ENCODE measurements at regions not wholly inside any gene's neighbourhood (a gene's known extent, or its start where the extent isn't known, plus 50 kb on each side); places are given as distances from the start of the nearest gene placed in this dataset.

- no peak overlapping the region for H2AFZ ChIP-seq (ENCODE audit: low read depth, low read length)
- no peak overlapping the region for H3K4me3 ChIP-seq (ENCODE audit: insufficient read depth in 1 of 2, low read depth in 1 of 2, low read length in 2 of 2)
- no peaks in the 10 kb centered on the region for H3K4me1 ChIP-seq (ENCODE audit: control insufficient read depth, insufficient read depth, low read depth, low read length)
- no peak overlapping the region for H2BK5ac ChIP-seq (ENCODE audit: low read depth, low read length, poor library complexity, severe bottlenecking)
- H3K27ac ChIP-seq (ENCODE audit: low read length, poor library complexity, severe bottlenecking) = no peak overlapping the region
- H2BK120ac ChIP-seq (ENCODE audit: low read depth, low read length) = no peak overlapping the region
- no peak overlapping the region for H2BK12ac ChIP-seq (ENCODE audit: low read length in 2 of 2)
- no peak overlapping the region for H2AK5ac ChIP-seq (ENCODE audit: low read length, severe bottlenecking)
- H4K8ac ChIP-seq (ENCODE audit: low read length) = no peak overlapping the region
- WGBS = no CpG with 5 or more reads among the region's 3 CpGs
- H3K27me3 ChIP-seq (ENCODE audit: control insufficient read depth in 1 of 2, insufficient read depth in 1 of 2, low read length in 2 of 2) = no peaks in the 10 kb centered on the region
- H3K18ac ChIP-seq (ENCODE audit: low read depth in 1 of 2, low read length in 2 of 2) = no peak overlapping the region
- no peak overlapping the region for H3K4me2 ChIP-seq (ENCODE audit: low read length, poor library complexity, severe bottlenecking)
- no peak overlapping the region for H3K14ac ChIP-seq (ENCODE audit: low read length in 2 of 2)
- H4K91ac ChIP-seq (ENCODE audit: low read length) = no peak overlapping the region
- H3K9me3 ChIP-seq (ENCODE audit: control insufficient read depth, low read length) = no peaks in the 10 kb centered on the region
- H3K4ac ChIP-seq (ENCODE audit: low read depth in 1 of 2, low read length in 2 of 2) = no peak overlapping the region
- H2BK15ac ChIP-seq (ENCODE audit: low read depth, poor library complexity, severe bottlenecking) = no peak overlapping the region
- no peak overlapping the region for H3K23ac ChIP-seq (ENCODE audit: low read length in 2 of 2)
- H3K36me3 ChIP-seq (ENCODE audit: control insufficient read depth in 1 of 2, insufficient read depth in 2 of 2, low read depth in 1 of 2, low read length in 2 of 2) = no peaks in the 10 kb centered on the region
- DNase-seq = no peak
- H3K79me1 ChIP-seq (replicated peaks; ENCODE audit: low read length, poor library complexity, severe bottlenecking) = no peaks in the 10 kb centered on the region
- H3K9ac ChIP-seq (ENCODE audit: low read length) = no peak overlapping the region
Measured at GRCh38 chr13:70469077-70469476, 360.8 kb upstream of the KLHL1 start.

DNA sequence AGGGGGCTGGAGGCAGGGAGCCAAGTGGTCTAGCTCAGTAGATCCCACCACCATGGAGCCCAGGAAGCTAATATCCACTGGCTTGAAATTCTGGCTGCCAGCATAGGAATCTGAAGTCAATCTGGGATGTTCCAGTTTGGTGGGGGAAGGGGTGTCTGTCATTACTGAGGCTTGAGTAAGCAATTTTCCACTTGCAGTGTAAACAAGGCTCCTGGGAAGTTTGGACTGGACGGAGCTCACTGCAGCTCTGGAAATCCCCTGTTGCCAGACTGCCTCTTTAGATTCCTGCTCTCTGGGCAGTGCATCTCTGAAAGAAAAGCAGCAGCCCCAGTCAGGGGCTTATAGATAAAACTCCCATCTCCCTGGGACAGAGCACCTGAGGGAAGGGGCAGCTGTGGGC is 349.2 kb upstream of the KLHL1 start:
- no peak overlapping the region for H3K14ac ChIP-seq (ENCODE audit: low read length in 2 of 2)

DNA sequence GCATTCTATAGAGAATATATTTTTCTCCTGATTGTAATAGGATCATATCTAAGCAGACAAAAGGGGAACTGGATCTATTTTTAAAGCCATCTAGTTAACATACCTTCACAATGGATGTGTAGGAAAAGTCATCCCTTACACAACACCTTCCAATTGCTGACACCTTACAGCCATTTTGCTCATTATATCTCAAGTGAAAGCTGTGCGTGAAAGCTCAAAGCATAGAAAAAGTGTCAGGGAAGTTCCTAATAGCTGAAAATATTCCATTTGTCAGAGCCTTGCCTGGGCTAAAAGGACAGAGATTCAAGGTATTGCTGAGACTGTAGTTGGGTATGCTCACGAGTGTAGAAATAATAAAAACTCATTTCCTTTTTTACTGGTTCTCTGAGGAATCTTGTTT is 340.6 kb upstream of the KLHL1 start:
- Histone ChIP-seq H3K4me2 (ENCODE audit: low read length, poor library complexity, severe bottlenecking) (no peak overlapping the region), H3K27ac (ENCODE audit: low read length, poor library complexity, severe bottlenecking) (no peak overlapping the region), H2BK15ac (ENCODE audit: low read depth, poor library complexity, severe bottlenecking) (no peak overlapping the region), H2AFZ (ENCODE audit: low read depth, low read length) (no peak overlapping the region), H4K8ac (ENCODE audit: low read length) (no peak overlapping the region), H3K36me3 (ENCODE audit: control insufficient read depth in 1 of 2, insufficient read depth in 2 of 2, low read depth in 1 of 2, low read length in 2 of 2) (no peaks in the 10 kb centered on the region), H2BK12ac (ENCODE audit: low read length in 2 of 2) (no peak overlapping the region), H3K4me3 (ENCODE audit: insufficient read depth in 1 of 2, low read depth in 1 of 2, low read length in 2 of 2) (no peak overlapping the region), H3K4ac (ENCODE audit: low read depth in 1 of 2, low read length in 2 of 2) (no peak overlapping the region), H2AK5ac (ENCODE audit: low read length, severe bottlenecking) (no peak overlapping the region), H3K4me1 (ENCODE audit: control insufficient read depth, insufficient read depth, low read depth, low read length) (no peaks in the 10 kb centered on the region), H3K14ac (ENCODE audit: low read length in 2 of 2) (no peak overlapping the region), H3K79me1 (replicated peaks; ENCODE audit: low read length, poor library complexity, severe bottlenecking) (no peaks in the 10 kb centered on the region), H4K91ac (ENCODE audit: low read length) (no peak overlapping the region), H3K23ac (ENCODE audit: low read length in 2 of 2) (no peak overlapping the region), H3K9me3 (ENCODE audit: control insufficient read depth, low read length) (no peaks in the 10 kb centered on the region), H3K27me3 (ENCODE audit: control insufficient read depth in 1 of 2, insufficient read depth in 1 of 2, low read length in 2 of 2) (no peaks in the 10 kb centered on the region), H3K18ac (ENCODE audit: low read depth in 1 of 2, low read length in 2 of 2) (no peak overlapping the region), H3K9ac (ENCODE audit: low read length) (no peak overlapping the region), H2BK120ac (ENCODE audit: low read depth, low read length) (no peak overlapping the region), H2BK5ac (ENCODE audit: low read depth, low read length, poor library complexity, severe bottlenecking) (no peak overlapping the region)
- no peak for DNase-seq
- 100% methylated on average over 1 of the region's 2 CpGs for WGBS

More for the DNA sequence above, 349.2 kb upstream of the KLHL1 start:
- Histone ChIP-seq H3K4me1 (ENCODE audit: control insufficient read depth, insufficient read depth, low read depth, low read length) (peaks cover 3% of the 10 kb centered on the region), H3K27ac (ENCODE audit: low read length, poor library complexity, severe bottlenecking) (no peak overlapping the region), H3K79me1 (replicated peaks; ENCODE audit: low read length, poor library complexity, severe bottlenecking) (no peaks in the 10 kb centered on the region), H2BK5ac (ENCODE audit: low read depth, low read length, poor library complexity, severe bottlenecking) (no peak overlapping the region), H2AK5ac (ENCODE audit: low read length, severe bottlenecking) (no peak overlapping the region), H4K8ac (ENCODE audit: low read length) (no peak overlapping the region), H2BK120ac (ENCODE audit: low read depth, low read length) (peak overlapping the region; percentile 44), H3K9ac (ENCODE audit: low read length) (no peak overlapping the region), H3K23ac (ENCODE audit: low read length in 2 of 2) (no peak overlapping the region), H3K9me3 (ENCODE audit: control insufficient read depth, low read length) (no peaks in the 10 kb centered on the region), H3K18ac (ENCODE audit: low read depth in 1 of 2, low read length in 2 of 2) (peak overlapping the region in 1 of 2 experiments; percentile 40), H3K4ac (ENCODE audit: low read depth in 1 of 2, low read length in 2 of 2) (no peak overlapping the region), H3K27me3 (ENCODE audit: control insufficient read depth in 1 of 2, insufficient read depth in 1 of 2, low read length in 2 of 2) (no peaks in the 10 kb centered on the region), H3K4me3 (ENCODE audit: insufficient read depth in 1 of 2, low read depth in 1 of 2, low read length in 2 of 2) (no peak overlapping the region), H4K91ac (ENCODE audit: low read length) (no peak overlapping the region), H2BK12ac (ENCODE audit: low read length in 2 of 2) (no peak overlapping the region), H2AFZ (ENCODE audit: low read depth, low read length) (no peak overlapping the region), H2BK15ac (ENCODE audit: low read depth, poor library complexity, severe bottlenecking) (no peak overlapping the region), H3K36me3 (ENCODE audit: control insufficient read depth in 1 of 2, insufficient read depth in 2 of 2, low read depth in 1 of 2, low read length in 2 of 2) (no peaks in the 10 kb centered on the region), H3K4me2 (ENCODE audit: low read length, poor library complexity, severe bottlenecking) (no peak overlapping the region)
- WGBS = 0% methylated on average over 1 of the region's 1 CpG
- peak; percentile 92 for DNase-seq

GRCh38 chr13:70432276-70432805 is 324.1 kb upstream of the KLHL1 start:
- Histone ChIP-seq H3K4me3 (ENCODE audit: insufficient read depth in 1 of 2, low read depth in 1 of 2, low read length in 2 of 2) (no peak overlapping the region), H3K79me1 (replicated peaks; ENCODE audit: low read length, poor library complexity, severe bottlenecking) (no peaks in the 10 kb centered on the region), H2BK15ac (ENCODE audit: low read depth, poor library complexity, severe bottlenecking) (no peak overlapping the region), H3K27ac (ENCODE audit: low read length, poor library complexity, severe bottlenecking) (no peak overlapping the region), H3K23ac (ENCODE audit: low read length in 2 of 2) (no peak overlapping the region), H2BK12ac (ENCODE audit: low read length in 2 of 2) (no peak overlapping the region), H4K8ac (ENCODE audit: low read length) (no peak overlapping the region), H2BK120ac (ENCODE audit: low read depth, low read length) (no peak overlapping the region), H2AK5ac (ENCODE audit: low read length, severe bottlenecking) (no peak overlapping the region), H2BK5ac (ENCODE audit: low read depth, low read length, poor library complexity, severe bottlenecking) (no peak overlapping the region), H3K4ac (ENCODE audit: low read depth in 1 of 2, low read length in 2 of 2) (no peak overlapping the region), H3K4me2 (ENCODE audit: low read length, poor library complexity, severe bottlenecking) (no peak overlapping the region), H3K36me3 (ENCODE audit: control insufficient read depth in 1 of 2, insufficient read depth in 2 of 2, low read depth in 1 of 2, low read length in 2 of 2) (no peaks in the 10 kb centered on the region), H3K9ac (ENCODE audit: low read length) (no peak overlapping the region), H4K91ac (ENCODE audit: low read length) (no peak overlapping the region), H3K14ac (ENCODE audit: low read length in 2 of 2) (no peak overlapping the region), H3K9me3 (ENCODE audit: control insufficient read depth, low read length) (no peaks in the 10 kb centered on the region), H2AFZ (ENCODE audit: low read depth, low read length) (no peak overlapping the region), H3K18ac (ENCODE audit: low read depth in 1 of 2, low read length in 2 of 2) (no peak overlapping the region), H3K4me1 (ENCODE audit: control insufficient read depth, insufficient read depth, low read depth, low read length) (no peaks in the 10 kb centered on the region), H3K27me3 (ENCODE audit: control insufficient read depth in 1 of 2, insufficient read depth in 1 of 2, low read length in 2 of 2) (no peaks in the 10 kb centered on the region)
- no peak for DNase-seq
- WGBS = no CpG with 5 or more reads among the region's 2 CpGs
